Neural progenitor cell (in vitro differentiated cells): ENCODE measurements at regions not wholly inside any gene's neighbourhood (a gene's known extent, or its start where the extent isn't known, plus 50 kb on each side); places are given as distances from the start of the nearest gene placed in this dataset.
"Not testable (repeated sequence)": the region's sequence is repeated elsewhere in the genome, so short reads cannot be mapped to it uniquely, and the experiment has no call there.

Source experiments
- DNase-seq: peaks from one replicate; pipeline ENCODE4 v3.0.0-alpha.2; 2016; ENCODE audit warnings: low spot score
- H2AFZ ChIP-seq: fragments of 200-600 bp; sonication (generic); replicated peaks from 2 replicates; pipeline ENCODE4 v1.6.1; 2016; ENCODE audit warnings: antibody characterized with exemption
- H3F3A ChIP-seq: fragments of 200-600 bp; sonication (generic); 2 replicates; pipeline ENCODE4 v1.6.1; 2016; ENCODE audit warnings: antibody characterized with exemption, low read depth
- H3K27ac ChIP-seq: fragments of 200-600 bp; sonication (generic); 2 replicates; pipeline ENCODE4 v1.5.1; 2016; ENCODE audit warnings: mild to moderate bottlenecking
- H3K27me3 ChIP-seq: fragments of 200-600 bp; sonication (generic); 2 replicates; pipeline ENCODE4 v1.6.1; 2016; ENCODE audit warnings: mild to moderate bottlenecking, moderate library complexity
- H3K36me3 ChIP-seq: fragments of 200-600 bp; sonication (generic); 2 replicates; pipeline ENCODE4 v1.5.1; 2016
- H3K4me1 ChIP-seq: fragments of 200-600 bp; sonication (generic); 2 replicates; pipeline ENCODE4 v1.6.1; 2016; ENCODE audit warnings: mixed run types
- H3K4me2 ChIP-seq: fragments of 200-600 bp; sonication (generic); 2 replicates; pipeline ENCODE4 v1.6.1; 2016
- H3K4me3 ChIP-seq: fragments of 200-600 bp; sonication (generic); 2 replicates; pipeline ENCODE4 v1.5.1; 2016
- H3K79me2 ChIP-seq: fragments of 200-600 bp; sonication (generic); 2 replicates; pipeline ENCODE4 v1.6.1; 2016; ENCODE audit warnings: low read depth
- H3K9ac ChIP-seq: fragments of 200-600 bp; sonication (generic); 2 replicates; pipeline ENCODE4 v1.6.1; 2016
- H3K9me3 ChIP-seq: fragments of 200-600 bp; sonication (generic); 2 replicates; pipeline ENCODE4 v1.5.1; 2016; ENCODE audit warnings: low read depth
- H4K20me1 ChIP-seq: fragments of 200-600 bp; sonication (generic); 2 replicates; pipeline ENCODE4 v1.6.1; 2016; ENCODE audit warnings: low read depth
- H3K27ac Mint-ChIP-seq: 3 replicates; pipeline ENCODE4 v1.8.0; 2021; ENCODE audit warnings: mixed read lengths
- H3K27me3 Mint-ChIP-seq: 2 replicates; pipeline ENCODE4 v1.8.0; 2022; ENCODE audit warnings: low read depth, mild to moderate bottlenecking, inconsistent platforms, moderate library complexity, mixed read lengths; ENCODE audit not compliant: insufficient read depth
- H3K36me3 Mint-ChIP-seq: 3 replicates; pipeline ENCODE4 v1.8.0; 2021; ENCODE audit warnings: mixed read lengths
- H3K4me1 Mint-ChIP-seq: 3 replicates; pipeline ENCODE4 v1.8.0; 2021; ENCODE audit warnings: mixed read lengths
- H3K4me3 Mint-ChIP-seq: 3 replicates; pipeline ENCODE4 v1.8.0; 2021; ENCODE audit warnings: mild to moderate bottlenecking, moderate library complexity, mixed read lengths
- H3K9me3 Mint-ChIP-seq: 3 replicates; pipeline ENCODE4 v1.8.0; 2020; ENCODE audit warnings: mixed read lengths
- EZH2 ChIP-seq: fragments of 200-600 bp; sonication (generic); IDR thresholded peaks from 2 replicates; pipeline ENCODE4 v1.6.1; 2017; ENCODE audit warnings: antibody characterized with exemption, mild to moderate bottlenecking, moderate library complexity
- EZH2phosphoT487 ChIP-seq: fragments of 200-600 bp; sonication (generic); IDR thresholded peaks from 2 replicates; pipeline ENCODE4 v1.6.1; 2017; ENCODE audit warnings: antibody characterized with exemption
- TF ChIP-seq, protein P1 (sequence below): fragments of 200-600 bp; sonication (generic); IDR thresholded peaks from 2 replicates; pipeline ENCODE4 v1.5.1; 2017; ENCODE audit warnings: antibody characterized with exemption, mild to moderate bottlenecking

DNA sequence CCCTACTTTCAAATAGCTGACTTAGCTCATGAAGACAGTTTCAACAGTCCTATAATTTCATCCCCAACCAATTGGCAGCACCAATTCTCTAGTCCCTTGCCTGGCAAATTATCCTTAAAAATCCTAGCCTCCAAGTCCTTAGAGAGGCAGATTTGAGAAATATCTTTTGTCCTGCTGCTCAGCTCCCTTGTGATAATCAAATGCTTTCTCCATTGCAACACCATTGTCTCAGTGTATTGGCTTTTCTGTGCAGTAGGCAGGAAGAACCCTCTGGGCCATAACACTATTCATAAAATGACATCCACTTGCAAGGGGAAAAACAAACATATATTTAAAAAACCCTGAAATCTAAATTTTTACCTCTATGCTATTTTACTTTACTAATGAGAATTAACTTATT, 89.6 kb downstream of the AASDHPPT start:
- Histone ChIP-seq H4K20me1 (no peaks in the 10 kb centered on the region), H3K4me2 (no peak overlapping the region), H3K9me3 (no peaks in the 10 kb centered on the region), H3K79me2 (no peaks in the 10 kb centered on the region), H3K27me3 (no peaks in the 10 kb centered on the region), H3K4me3 (no peak overlapping the region), H3K27ac (no peak overlapping the region), H2AFZ (no peak overlapping the region), H3K36me3 (no peaks in the 10 kb centered on the region), H3K4me1 (no peaks in the 10 kb centered on the region), H3K9ac (no peak overlapping the region), H3F3A (no peaks in the 10 kb centered on the region)
- Mint-ChIP-seq H3K4me1 (no peaks in the 10 kb centered on the region), H3K27ac (no peak overlapping the region), H3K4me3 (no peak overlapping the region), H3K36me3 (peaks cover 2% of the 10 kb centered on the region), H3K9me3 (peaks cover 26% of the 10 kb centered on the region), H3K27me3 (no peaks in the 10 kb centered on the region)
- DNase-seq, result no peak
- TF ChIP-seq EZH2, result no peak
- TF ChIP-seq, protein P1, sequence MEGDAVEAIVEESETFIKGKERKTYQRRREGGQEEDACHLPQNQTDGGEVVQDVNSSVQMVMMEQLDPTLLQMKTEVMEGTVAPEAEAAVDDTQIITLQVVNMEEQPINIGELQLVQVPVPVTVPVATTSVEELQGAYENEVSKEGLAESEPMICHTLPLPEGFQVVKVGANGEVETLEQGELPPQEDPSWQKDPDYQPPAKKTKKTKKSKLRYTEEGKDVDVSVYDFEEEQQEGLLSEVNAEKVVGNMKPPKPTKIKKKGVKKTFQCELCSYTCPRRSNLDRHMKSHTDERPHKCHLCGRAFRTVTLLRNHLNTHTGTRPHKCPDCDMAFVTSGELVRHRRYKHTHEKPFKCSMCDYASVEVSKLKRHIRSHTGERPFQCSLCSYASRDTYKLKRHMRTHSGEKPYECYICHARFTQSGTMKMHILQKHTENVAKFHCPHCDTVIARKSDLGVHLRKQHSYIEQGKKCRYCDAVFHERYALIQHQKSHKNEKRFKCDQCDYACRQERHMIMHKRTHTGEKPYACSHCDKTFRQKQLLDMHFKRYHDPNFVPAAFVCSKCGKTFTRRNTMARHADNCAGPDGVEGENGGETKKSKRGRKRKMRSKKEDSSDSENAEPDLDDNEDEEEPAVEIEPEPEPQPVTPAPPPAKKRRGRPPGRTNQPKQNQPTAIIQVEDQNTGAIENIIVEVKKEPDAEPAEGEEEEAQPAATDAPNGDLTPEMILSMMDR, result no peak
- no peak for TF ChIP-seq EZH2phosphoT487

DNA sequence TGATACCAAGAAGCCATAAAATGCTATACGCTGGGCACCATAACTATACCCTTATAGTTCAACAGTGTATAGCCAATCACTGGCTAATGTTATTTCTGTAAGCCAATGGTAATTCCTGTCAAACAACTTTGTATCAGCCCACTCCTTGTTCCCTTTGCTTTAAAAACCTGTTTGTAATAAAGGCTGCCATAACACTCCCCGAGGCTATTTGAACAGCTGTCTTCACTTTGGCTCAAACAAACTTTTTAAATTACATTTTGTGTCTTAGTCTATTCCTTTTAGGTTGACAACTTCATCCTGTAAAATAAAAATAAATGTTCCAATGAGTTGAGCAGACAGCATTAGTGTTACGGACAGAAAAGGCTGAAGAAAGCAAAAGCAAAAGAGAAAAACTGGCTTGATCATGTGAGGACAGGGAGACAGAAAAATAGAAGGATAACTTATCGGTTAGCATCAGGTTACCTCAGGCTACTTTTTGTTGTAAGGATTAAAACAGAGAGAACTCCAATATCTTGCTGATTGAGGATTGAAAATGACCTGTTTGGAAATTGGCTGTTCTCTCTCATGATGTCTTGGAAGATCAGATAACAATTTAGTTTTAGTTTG, 95.0 kb downstream of the AASDHPPT start:
- Histone ChIP-seq H3K27me3 (no peaks in the 10 kb centered on the region), H3K9ac (no peak overlapping the region), H3F3A (no peaks in the 10 kb centered on the region), H2AFZ (no peak overlapping the region), H3K4me2 (no peak overlapping the region), H3K4me3 (no peak overlapping the region), H3K36me3 (no peaks in the 10 kb centered on the region), H3K27ac (no peak overlapping the region), H4K20me1 (no peaks in the 10 kb centered on the region), H3K9me3 (no peaks in the 10 kb centered on the region), H3K4me1 (no peaks in the 10 kb centered on the region), H3K79me2 (no peaks in the 10 kb centered on the region)
- H3K27me3 Mint-ChIP-seq, result peaks cover 2% of the 10 kb centered on the region
- H3K9me3 Mint-ChIP-seq, result peaks cover 2% of the 10 kb centered on the region
- H3K4me1 Mint-ChIP-seq, result no peaks in the 10 kb centered on the region
- no peak overlapping the region for H3K27ac Mint-ChIP-seq
- TF ChIP-seq EZH2 (no peak), EZH2phosphoT487 (no peak)
- TF ChIP-seq, protein P1, result no peak
- DNase-seq, result no peak
- H3K4me3 Mint-ChIP-seq, result no peak overlapping the region
- H3K36me3 Mint-ChIP-seq, result peaks cover 1% of the 10 kb centered on the region

DNA sequence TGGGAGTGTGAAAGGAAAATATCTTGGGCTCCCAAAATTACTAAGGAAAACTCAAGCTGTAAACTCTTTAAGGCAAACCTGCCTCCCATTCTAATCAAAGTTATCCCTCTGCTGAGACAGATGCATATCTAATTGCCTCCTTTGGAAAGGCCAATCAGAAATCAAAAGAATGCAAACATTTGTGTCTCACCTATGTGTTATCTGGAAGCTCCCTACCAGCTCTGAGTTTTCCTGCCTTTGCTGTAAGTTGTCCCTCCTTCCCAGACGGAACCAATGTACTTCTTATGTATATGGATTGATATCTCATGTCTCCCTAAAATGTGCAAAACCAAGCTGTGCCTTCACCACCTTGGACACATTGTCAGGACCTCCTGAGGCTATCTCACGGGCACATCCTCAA, 95.8 kb downstream of the AASDHPPT start:
- no peaks in the 10 kb centered on the region for H4K20me1 ChIP-seq
- H3K9ac ChIP-seq, result no peak overlapping the region
- peaks cover 2% of the 10 kb centered on the region for H3K27me3 Mint-ChIP-seq
- H3K9me3 Mint-ChIP-seq, result peaks cover 2% of the 10 kb centered on the region
- H3K27ac ChIP-seq, result no peak overlapping the region
- no peak overlapping the region for H2AFZ ChIP-seq
- H3K27ac Mint-ChIP-seq, result no peak overlapping the region
- H3K4me1 ChIP-seq, result no peaks in the 10 kb centered on the region
- TF ChIP-seq, protein P1, result no peak
- no peak for TF ChIP-seq EZH2
- TF ChIP-seq EZH2phosphoT487, result no peak
- DNase-seq, result no peak
- H3K4me3 ChIP-seq, result no peak overlapping the region
- H3K27me3 ChIP-seq, result no peaks in the 10 kb centered on the region
- no peaks in the 10 kb centered on the region for H3K4me1 Mint-ChIP-seq
- no peaks in the 10 kb centered on the region for H3F3A ChIP-seq
- no peaks in the 10 kb centered on the region for H3K9me3 ChIP-seq
- no peak overlapping the region for H3K4me3 Mint-ChIP-seq
- H3K36me3 Mint-ChIP-seq, result no peaks in the 10 kb centered on the region
- H3K36me3 ChIP-seq, result no peaks in the 10 kb centered on the region
- no peak overlapping the region for H3K4me2 ChIP-seq
- H3K79me2 ChIP-seq, result no peaks in the 10 kb centered on the region

DNA sequence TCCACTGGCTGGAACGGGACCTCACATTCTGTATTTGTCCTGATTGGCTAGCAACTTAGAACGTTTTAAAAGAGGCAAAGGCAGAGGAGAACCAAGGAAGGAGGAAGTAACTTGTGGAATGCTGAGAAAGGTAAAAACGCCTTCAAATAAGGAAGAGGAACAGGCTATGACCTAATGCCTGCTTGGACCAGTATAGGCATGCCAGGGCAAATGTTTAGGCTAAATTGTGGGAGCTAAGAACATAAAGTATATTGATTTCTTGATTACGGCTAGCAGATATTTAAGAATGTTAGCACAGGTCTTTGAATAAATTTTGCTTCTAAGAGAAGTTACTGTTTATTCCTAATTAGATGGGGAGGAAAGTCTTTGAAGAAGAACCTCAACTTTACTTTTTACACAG, 96.5 kb downstream of the AASDHPPT start:
- not testable (repeated sequence) for H3K27me3 Mint-ChIP-seq, H3K27ac Mint-ChIP-seq, H3K9me3 Mint-ChIP-seq, DNase-seq, H3K4me3 Mint-ChIP-seq, H3F3A ChIP-seq, H3K27ac ChIP-seq, H3K79me2 ChIP-seq, H3K9ac ChIP-seq, H3K36me3 Mint-ChIP-seq, H4K20me1 ChIP-seq, H3K36me3 ChIP-seq, H3K4me3 ChIP-seq, H3K4me1 ChIP-seq, H3K4me1 Mint-ChIP-seq, H3K4me2 ChIP-seq, H3K9me3 ChIP-seq, H3K27me3 ChIP-seq, H2AFZ ChIP-seq
